ENCODE measurements at regions not wholly inside any gene's neighbourhood (a gene's known extent, or its start where the extent isn't known, plus 50 kb on each side); places are given as distances from the start of the nearest gene placed in this dataset.
"Not testable (repeated sequence)": the region's sequence is repeated elsewhere in the genome, so short reads cannot be mapped to it uniquely, and the experiment has no call there.

- H3K36me3 ChIP-seq (ENCODE audit: insufficient read depth, low read length, poor library complexity, severe bottlenecking), result no peaks in the 10 kb centered on the region
- BruUV-seq (replicated peaks), result no TSS peak
- no peak overlapping the region for H3K27ac ChIP-seq (ENCODE audit: low read depth, low read length, poor library complexity, severe bottlenecking)
- intact Hi-C loops (cut with micrococcal nuclease; ENCODE audit: unreplicated experiment), result no loop called here
- H3K4me1 ChIP-seq (ENCODE audit: insufficient read depth, low read length, poor library complexity, severe bottlenecking), result no peaks in the 10 kb centered on the region
- ChIA-PET POLR2A (ENCODE audit: low non-redundant PET) (no interaction called here), CTCF (no interaction called here)
- H3K27me3 ChIP-seq (replicated peaks; ENCODE audit: insufficient read depth, low read depth, low read length, poor library complexity), result no peaks in the 10 kb centered on the region
- H3K9me3 ChIP-seq (ENCODE audit: low read depth, low read length, poor library complexity, severe bottlenecking), result no peaks in the 10 kb centered on the region
- TF ChIP-seq, protein P1, sequence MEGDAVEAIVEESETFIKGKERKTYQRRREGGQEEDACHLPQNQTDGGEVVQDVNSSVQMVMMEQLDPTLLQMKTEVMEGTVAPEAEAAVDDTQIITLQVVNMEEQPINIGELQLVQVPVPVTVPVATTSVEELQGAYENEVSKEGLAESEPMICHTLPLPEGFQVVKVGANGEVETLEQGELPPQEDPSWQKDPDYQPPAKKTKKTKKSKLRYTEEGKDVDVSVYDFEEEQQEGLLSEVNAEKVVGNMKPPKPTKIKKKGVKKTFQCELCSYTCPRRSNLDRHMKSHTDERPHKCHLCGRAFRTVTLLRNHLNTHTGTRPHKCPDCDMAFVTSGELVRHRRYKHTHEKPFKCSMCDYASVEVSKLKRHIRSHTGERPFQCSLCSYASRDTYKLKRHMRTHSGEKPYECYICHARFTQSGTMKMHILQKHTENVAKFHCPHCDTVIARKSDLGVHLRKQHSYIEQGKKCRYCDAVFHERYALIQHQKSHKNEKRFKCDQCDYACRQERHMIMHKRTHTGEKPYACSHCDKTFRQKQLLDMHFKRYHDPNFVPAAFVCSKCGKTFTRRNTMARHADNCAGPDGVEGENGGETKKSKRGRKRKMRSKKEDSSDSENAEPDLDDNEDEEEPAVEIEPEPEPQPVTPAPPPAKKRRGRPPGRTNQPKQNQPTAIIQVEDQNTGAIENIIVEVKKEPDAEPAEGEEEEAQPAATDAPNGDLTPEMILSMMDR (conservative IDR thresholded peaks at IDR 0.05; ENCODE audit: low read depth, low read length), result no peak
- no peak for TF ChIP-seq EZH2 (IDR thresholded peaks at IDR 0.05; ENCODE audit: borderline replicate concordance, low read depth, low read length, poor library complexity, severe bottlenecking)
- H3K4me3 ChIP-seq (ENCODE audit: low read depth, low read length, poor library complexity, severe bottlenecking), result no peak overlapping the region
- DNase-seq (ENCODE audit: low spot score), result no peak
Measured at GRCh38 chr4:137414802-137415201, 117.5 kb downstream of the PCDH18 start.

GRCh38 chr4:137408527-137409177 lies 123.6 kb downstream of the PCDH18 start:
- intact Hi-C loops (cut with micrococcal nuclease; ENCODE audit: unreplicated experiment), result no loop called here
- no peak overlapping the region for H3K4me3 ChIP-seq (ENCODE audit: low read depth, low read length, poor library complexity, severe bottlenecking)
- no peaks in the 10 kb centered on the region for H3K36me3 ChIP-seq (ENCODE audit: insufficient read depth, low read length, poor library complexity, severe bottlenecking)
- no peaks in the 10 kb centered on the region for H3K27me3 ChIP-seq (replicated peaks; ENCODE audit: insufficient read depth, low read depth, low read length, poor library complexity)
- CTCF ChIA-PET, result no interaction called here
- DNase-seq (ENCODE audit: low spot score), result no peak
- POLR2A ChIA-PET (ENCODE audit: low non-redundant PET), result no interaction called here
- no peaks in the 10 kb centered on the region for H3K9me3 ChIP-seq (ENCODE audit: low read depth, low read length, poor library complexity, severe bottlenecking)
- BruUV-seq (replicated peaks), result no TSS peak
- H3K27ac ChIP-seq (ENCODE audit: low read depth, low read length, poor library complexity, severe bottlenecking), result no peak overlapping the region
- no peak for TF ChIP-seq EZH2 (IDR thresholded peaks at IDR 0.05; ENCODE audit: borderline replicate concordance, low read depth, low read length, poor library complexity, severe bottlenecking)
- TF ChIP-seq, protein P1 (conservative IDR thresholded peaks at IDR 0.05; ENCODE audit: low read depth, low read length), result no peak
- no peaks in the 10 kb centered on the region for H3K4me1 ChIP-seq (ENCODE audit: insufficient read depth, low read length, poor library complexity, severe bottlenecking)

GRCh38 chr4:137405833-137406232 lies 126.5 kb downstream of the PCDH18 start:
- DNase-seq (ENCODE audit: low spot score); intact Hi-C loops (cut with micrococcal nuclease; ENCODE audit: unreplicated experiment); H3K9me3 ChIP-seq (ENCODE audit: low read depth, low read length, poor library complexity, severe bottlenecking); H3K27ac ChIP-seq (ENCODE audit: low read depth, low read length, poor library complexity, severe bottlenecking); H3K4me3 ChIP-seq (ENCODE audit: low read depth, low read length, poor library complexity, severe bottlenecking); H3K27me3 ChIP-seq (replicated peaks; ENCODE audit: insufficient read depth, low read depth, low read length, poor library complexity); H3K36me3 ChIP-seq (ENCODE audit: insufficient read depth, low read length, poor library complexity, severe bottlenecking); POLR2A ChIA-PET (ENCODE audit: low non-redundant PET); CTCF ChIA-PET; BruUV-seq (replicated peaks); H3K4me1 ChIP-seq (ENCODE audit: insufficient read depth, low read length, poor library complexity, severe bottlenecking): not testable (repeated sequence)

DNA sequence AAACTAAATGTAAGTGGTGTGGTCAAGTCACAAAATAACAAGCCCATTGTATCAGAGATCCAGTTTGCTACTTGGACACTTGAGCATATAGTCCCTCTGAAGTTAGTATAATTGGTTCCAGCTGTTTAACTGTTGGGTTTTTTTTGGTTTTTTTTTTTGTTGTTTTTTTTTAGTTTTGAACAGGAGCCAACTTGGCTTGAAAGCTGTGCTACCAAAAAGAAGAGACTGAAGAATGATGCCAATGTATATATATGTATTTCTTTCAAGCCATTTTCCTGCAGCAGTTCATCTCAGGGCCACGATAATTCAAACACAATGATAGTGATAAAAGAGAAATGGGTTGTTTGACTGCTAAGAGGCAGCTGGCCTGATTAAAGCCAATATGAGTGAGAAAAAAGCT lies 138.3 kb downstream of the PCDH18 start:
- BruUV-seq (replicated peaks), result no TSS peak
- Histone ChIP-seq H3K4me1 (ENCODE audit: insufficient read depth, low read length, poor library complexity, severe bottlenecking) (peaks cover 32% of the 10 kb centered on the region), H3K36me3 (ENCODE audit: insufficient read depth, low read length, poor library complexity, severe bottlenecking) (no peaks in the 10 kb centered on the region), H3K9me3 (ENCODE audit: low read depth, low read length, poor library complexity, severe bottlenecking) (no peaks in the 10 kb centered on the region), H3K27me3 (replicated peaks; ENCODE audit: insufficient read depth, low read depth, low read length, poor library complexity) (no peaks in the 10 kb centered on the region), H3K4me3 (ENCODE audit: low read depth, low read length, poor library complexity, severe bottlenecking) (no peak overlapping the region), H3K27ac (ENCODE audit: low read depth, low read length, poor library complexity, severe bottlenecking) (no peak overlapping the region)
- CTCF ChIA-PET, result no interaction called here
- no peak for TF ChIP-seq EZH2 (IDR thresholded peaks at IDR 0.05; ENCODE audit: borderline replicate concordance, low read depth, low read length, poor library complexity, severe bottlenecking)
- TF ChIP-seq, protein P1 (conservative IDR thresholded peaks at IDR 0.05; ENCODE audit: low read depth, low read length), result no peak
- intact Hi-C loops (cut with micrococcal nuclease; ENCODE audit: unreplicated experiment), result loop anchor here (5.0 kb wide), 1 partner anchor 138 kb away; the partner anchor contains the start of gene PCDH18
- POLR2A ChIA-PET (ENCODE audit: low non-redundant PET), result interaction anchor here (0.6 kb wide), 1 partner anchor 750 kb away, joined by 8 read pairs; no protein-coding TSS in a partner anchor
- DNase-seq (ENCODE audit: low spot score), result peak; percentile 39

All from A673 (cell line).